Neural progenitor cell (in vitro differentiated cells): ENCODE measurements at regions not wholly inside any gene's neighbourhood (a gene's known extent, or its start where the extent isn't known, plus 50 kb on each side); places are given as distances from the start of the nearest gene placed in this dataset.

Experiments
- DNase-seq: peaks from one replicate; pipeline ENCODE4 v3.0.0-alpha.2; 2016; ENCODE audit warnings: low spot score
- H2AFZ ChIP-seq: fragments of 200-600 bp; sonication (generic); replicated peaks from 2 replicates; pipeline ENCODE4 v1.6.1; 2016; ENCODE audit warnings: antibody characterized with exemption
- H3F3A ChIP-seq: fragments of 200-600 bp; sonication (generic); 2 replicates; pipeline ENCODE4 v1.6.1; 2016; ENCODE audit warnings: antibody characterized with exemption, low read depth
- H3K27ac ChIP-seq: fragments of 200-600 bp; sonication (generic); 2 replicates; pipeline ENCODE4 v1.5.1; 2016; ENCODE audit warnings: mild to moderate bottlenecking
- H3K27me3 ChIP-seq: fragments of 200-600 bp; sonication (generic); 2 replicates; pipeline ENCODE4 v1.6.1; 2016; ENCODE audit warnings: mild to moderate bottlenecking, moderate library complexity
- H3K36me3 ChIP-seq: fragments of 200-600 bp; sonication (generic); 2 replicates; pipeline ENCODE4 v1.5.1; 2016
- H3K4me1 ChIP-seq: fragments of 200-600 bp; sonication (generic); 2 replicates; pipeline ENCODE4 v1.6.1; 2016; ENCODE audit warnings: mixed run types
- H3K4me2 ChIP-seq: fragments of 200-600 bp; sonication (generic); 2 replicates; pipeline ENCODE4 v1.6.1; 2016
- H3K4me3 ChIP-seq: fragments of 200-600 bp; sonication (generic); 2 replicates; pipeline ENCODE4 v1.5.1; 2016
- H3K79me2 ChIP-seq: fragments of 200-600 bp; sonication (generic); 2 replicates; pipeline ENCODE4 v1.6.1; 2016; ENCODE audit warnings: low read depth
- H3K9ac ChIP-seq: fragments of 200-600 bp; sonication (generic); 2 replicates; pipeline ENCODE4 v1.6.1; 2016
- H3K9me3 ChIP-seq: fragments of 200-600 bp; sonication (generic); 2 replicates; pipeline ENCODE4 v1.5.1; 2016; ENCODE audit warnings: low read depth
- H4K20me1 ChIP-seq: fragments of 200-600 bp; sonication (generic); 2 replicates; pipeline ENCODE4 v1.6.1; 2016; ENCODE audit warnings: low read depth
- H3K27ac Mint-ChIP-seq: 3 replicates; pipeline ENCODE4 v1.8.0; 2021; ENCODE audit warnings: mixed read lengths
- H3K27me3 Mint-ChIP-seq: 2 replicates; pipeline ENCODE4 v1.8.0; 2022; ENCODE audit warnings: low read depth, mild to moderate bottlenecking, inconsistent platforms, moderate library complexity, mixed read lengths; ENCODE audit not compliant: insufficient read depth
- H3K36me3 Mint-ChIP-seq: 3 replicates; pipeline ENCODE4 v1.8.0; 2021; ENCODE audit warnings: mixed read lengths
- H3K4me1 Mint-ChIP-seq: 3 replicates; pipeline ENCODE4 v1.8.0; 2021; ENCODE audit warnings: mixed read lengths
- H3K4me3 Mint-ChIP-seq: 3 replicates; pipeline ENCODE4 v1.8.0; 2021; ENCODE audit warnings: mild to moderate bottlenecking, moderate library complexity, mixed read lengths
- H3K9me3 Mint-ChIP-seq: 3 replicates; pipeline ENCODE4 v1.8.0; 2020; ENCODE audit warnings: mixed read lengths
- CTCF ChIP-seq: fragments of 200-600 bp; sonication (generic); IDR thresholded peaks from 2 replicates; pipeline ENCODE4 v1.5.1; 2017; ENCODE audit warnings: antibody characterized with exemption, mild to moderate bottlenecking
- EZH2 ChIP-seq: fragments of 200-600 bp; sonication (generic); IDR thresholded peaks from 2 replicates; pipeline ENCODE4 v1.6.1; 2017; ENCODE audit warnings: antibody characterized with exemption, mild to moderate bottlenecking, moderate library complexity
- EZH2phosphoT487 ChIP-seq: fragments of 200-600 bp; sonication (generic); IDR thresholded peaks from 2 replicates; pipeline ENCODE4 v1.6.1; 2017; ENCODE audit warnings: antibody characterized with exemption

DNA sequence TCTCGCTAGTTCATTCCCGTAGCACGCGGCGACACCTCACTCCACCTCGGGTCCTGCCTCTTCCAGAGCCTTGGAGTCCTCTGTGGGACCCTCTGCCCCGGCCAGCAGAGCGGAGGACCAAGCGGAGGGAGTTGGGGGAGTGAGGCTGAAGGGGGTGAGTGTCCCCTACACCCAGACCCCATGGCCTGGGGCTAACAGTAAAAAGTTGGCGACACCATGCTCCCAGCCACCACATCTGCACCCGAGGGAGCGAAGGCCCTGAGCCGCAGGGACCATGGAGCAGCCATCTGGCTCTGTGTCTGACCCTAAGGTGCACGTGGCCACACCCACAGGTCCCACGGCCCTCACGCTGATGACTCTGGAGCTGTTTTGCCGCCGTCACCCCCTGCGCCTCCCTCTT lies 293.8 kb downstream of the BRD1 start:
- no peaks in the 10 kb centered on the region for H4K20me1 ChIP-seq
- no peak overlapping the region for H2AFZ ChIP-seq
- Mint-ChIP-seq H3K27ac (peak overlapping the region; percentile 51), H3K9me3 (peaks cover 5% of the 10 kb centered on the region), H3K4me3 (no peak overlapping the region), H3K27me3 (peaks cover 7% of the 10 kb centered on the region), H3K36me3 (no peaks in the 10 kb centered on the region), H3K4me1 (peaks cover 33% of the 10 kb centered on the region)
- no peak overlapping the region for H3K4me2 ChIP-seq
- no peaks in the 10 kb centered on the region for H3K36me3 ChIP-seq
- H3K79me2 ChIP-seq: no peaks in the 10 kb centered on the region
- H3K4me1 ChIP-seq: peaks cover 27% of the 10 kb centered on the region
- H3K9me3 ChIP-seq: no peaks in the 10 kb centered on the region
- no peak for DNase-seq
- no peak for TF ChIP-seq CTCF
- TF ChIP-seq EZH2phosphoT487: no peak
- TF ChIP-seq EZH2: no peak
- H3K27me3 ChIP-seq: no peaks in the 10 kb centered on the region
- H3F3A ChIP-seq: peaks cover 23% of the 10 kb centered on the region
- H3K27ac ChIP-seq: no peak overlapping the region
- H3K9ac ChIP-seq: no peak overlapping the region
- H3K4me3 ChIP-seq: no peak overlapping the region

GRCh38 chr22:49532869-49533802 lies 294.5 kb downstream of the BRD1 start:
- no peaks in the 10 kb centered on the region for H3K36me3 ChIP-seq
- Mint-ChIP-seq H3K4me3 (no peak overlapping the region), H3K27me3 (peaks cover 7% of the 10 kb centered on the region), H3K4me1 (peaks cover 32% of the 10 kb centered on the region), H3K27ac (no peak overlapping the region), H3K36me3 (no peaks in the 10 kb centered on the region), H3K9me3 (peaks cover 5% of the 10 kb centered on the region)
- H3K9me3 ChIP-seq: no peaks in the 10 kb centered on the region
- no peak overlapping the region for H3K27ac ChIP-seq
- no peaks in the 10 kb centered on the region for H3K79me2 ChIP-seq
- TF ChIP-seq CTCF (no peak), EZH2 (no peak), EZH2phosphoT487 (no peak)
- no peaks in the 10 kb centered on the region for H3K27me3 ChIP-seq
- H4K20me1 ChIP-seq: no peaks in the 10 kb centered on the region
- H3K9ac ChIP-seq: no peak overlapping the region
- H2AFZ ChIP-seq: no peak overlapping the region
- H3K4me1 ChIP-seq: peaks cover 23% of the 10 kb centered on the region
- H3K4me3 ChIP-seq: no peak overlapping the region
- DNase-seq: no peak
- peaks cover 23% of the 10 kb centered on the region for H3F3A ChIP-seq
- no peak overlapping the region for H3K4me2 ChIP-seq

- no peak overlapping the region for H3K4me2 ChIP-seq
- Mint-ChIP-seq H3K4me3 (no peak overlapping the region), H3K4me1 (peaks cover 18% of the 10 kb centered on the region), H3K9me3 (peaks cover 7% of the 10 kb centered on the region), H3K36me3 (no peaks in the 10 kb centered on the region), H3K27me3 (peaks cover 15% of the 10 kb centered on the region), H3K27ac (no peak overlapping the region)
- DNase-seq: no peak
- H3K4me1 ChIP-seq: peaks cover 13% of the 10 kb centered on the region
- H3K27me3 ChIP-seq: no peaks in the 10 kb centered on the region
- no peaks in the 10 kb centered on the region for H3K9me3 ChIP-seq
- no peak overlapping the region for H3K9ac ChIP-seq
- H4K20me1 ChIP-seq: no peaks in the 10 kb centered on the region
- H2AFZ ChIP-seq: no peak overlapping the region
- TF ChIP-seq EZH2phosphoT487 (no peak), CTCF (no peak), EZH2 (no peak)
- H3K4me3 ChIP-seq: no peak overlapping the region
- no peaks in the 10 kb centered on the region for H3K36me3 ChIP-seq
- H3F3A ChIP-seq: peaks cover 10% of the 10 kb centered on the region
- no peak overlapping the region for H3K27ac ChIP-seq
- no peaks in the 10 kb centered on the region for H3K79me2 ChIP-seq
Observed at GRCh38 chr22:49531368-49531791, 296.3 kb downstream of the BRD1 start.
